HG02610 (cell line): ENCODE measurements at regions not wholly inside any gene's neighbourhood (a gene's known extent, or its start where the extent isn't known, plus 50 kb on each side); places are given as distances from the start of the nearest gene placed in this dataset.

ENCODE experiments used
- ATAC-seq: cut with Tn5 transposase; IDR thresholded peaks from one replicate; pipeline ENCODE4 v1.9.1; 2021; ENCODE audit warnings: mild to moderate bottlenecking, moderate library complexity; ENCODE audit not compliant: unreplicated experiment

GRCh38 chr1:192518700-192519099, 56.9 kb upstream of the RGS1 start:
- ATAC-seq, result peak; percentile 63

GRCh38 chr1:192521734-192522133, 53.8 kb upstream of the RGS1 start:
- no peak for ATAC-seq

- ATAC-seq, result no peak
These were observed 52.9 kb upstream of the RGS1 start for GRCh38 chr1:192522673-192523072.

- ATAC-seq, result no peak
These were observed 51.4 kb upstream of the RGS1 start for GRCh38 chr1:192524223-192524622.
